HCT116 (cell line): ENCODE measurements at regions not wholly inside any gene's neighbourhood (a gene's known extent, or its start where the extent isn't known, plus 50 kb on each side); places are given as distances from the start of the nearest gene placed in this dataset.

ENCODE experiments used
- ATAC-seq: fragments of 200-7000 bp; cut with Tn5 transposase; 2 replicates; pipeline ENCODE4 v1.9.1; 2020; ENCODE audit warnings: mild to moderate bottlenecking, moderate library complexity
- BruUV-seq: library from RNA; stranded (reverse); fragments of 400-500 nt; replicated peaks from 2 replicates; lab custom pipeline; 2021; lab: Mats Ljungman, UMichigan
- CTCF ChIA-PET: fragments of 300-600 bp; sonication (Branson Sonifier 250); formaldehyde crosslinking; loops from one replicate; lab custom pipeline; 2021; ENCODE audit warnings: antibody characterized with exemption; lab: Charles Lee
- POLR2A ChIA-PET: fragments of 300-600, 350-600 bp; sonication (Branson Sonifier 250); formaldehyde crosslinking; loops from one replicate; lab custom pipeline; 2021; ENCODE audit warnings: antibody characterized with exemption; lab: Charles Lee
- RAD21 ChIA-PET, 2 experiments: fragments of 300-600 bp; sonication (Branson Sonifier 250); formaldehyde crosslinking; loops; one replicate each; lab custom pipeline; 2023; ENCODE audit warnings: low total read pairs in 2 of 2; ENCODE audit not compliant: uncharacterized antibody in 2 of 2, unreplicated experiment in 2 of 2, low non-redundant PET in 1 of 2; lab: Charles Lee
- DNase-seq: peaks from one replicate; pipeline ENCODE4 v3.0.0-alpha.2; 2010; ENCODE audit warnings: low read depth, low spot score
- H2AFZ ChIP-seq: fragments of 200-600 bp; shearing (Covaris generic), sonication (generic); 2 replicates; pipeline ENCODE4 v1.6.1; 2017; ENCODE audit warnings: low read depth, mixed run types, mixed read lengths, antibody characterized with exemption, low read length; ENCODE audit not compliant: poor library complexity, severe bottlenecking
- H3K27ac ChIP-seq: 2 replicates; pipeline ENCODE4 v1.5.1; 2012; ENCODE audit warnings: low read depth, low read length
- H3K27me3 ChIP-seq: fragments of 200-600 bp; sonication (generic); 2 replicates; pipeline ENCODE4 v1.6.1; 2016; ENCODE audit warnings: mixed run types, low read length, mixed read lengths; ENCODE audit not compliant: insufficient read depth
- H3K36me3 ChIP-seq, 2 experiments: fragments of 200-500 bp in 1 of 2; fragments of 200-600 bp in 1 of 2; sonication (Bioruptor generic) in 1 of 2; sonication (generic) in 1 of 2; 2 replicates each; pipeline versions ENCODE4 v1.5.1 to v1.6.1; 2014 to 2016; ENCODE audit warnings: low read length in 2 of 2, inconsistent platforms in 1 of 2, mixed read lengths in 1 of 2, mixed run types in 1 of 2; ENCODE audit not compliant: insufficient read depth in 2 of 2, control insufficient read depth in 1 of 2
- H3K4me1 ChIP-seq, 2 experiments: fragments of 200-600 bp in 1 of 2; sonication (generic) in 1 of 2; 2 replicates each; pipeline versions ENCODE4 v1.5.1 to v1.6.1; 2012 to 2017; ENCODE audit warnings: low read length in 2 of 2, inconsistent platforms in 1 of 2, mild to moderate bottlenecking in 1 of 2, mixed read lengths in 1 of 2, mixed run types in 1 of 2, moderate library complexity in 1 of 2; ENCODE audit not compliant: insufficient read depth in 2 of 2, control insufficient read depth in 1 of 2
- H3K4me2 ChIP-seq: fragments of 200-600 bp; sonication (generic); 2 replicates; pipeline ENCODE4 v1.6.1; 2017; ENCODE audit warnings: mixed run types, low read length, mixed read lengths
- H3K4me3 ChIP-seq, 2 experiments: fragments of 200-600 bp in 1 of 2; sonication (generic) in 1 of 2; replicated peaks in 1 of 2; 2 replicates each; pipeline ENCODE4 v1.5.1; 2011 to 2016; ENCODE audit warnings: low read length in 2 of 2, control low read depth in 1 of 2, low read depth in 1 of 2, mild to moderate bottlenecking in 1 of 2, mixed read lengths in 1 of 2, mixed run types in 1 of 2
- H3K79me2 ChIP-seq: fragments of 200-600 bp; sonication (generic); 2 replicates; pipeline ENCODE4 v1.6.1; 2017; ENCODE audit warnings: mild to moderate bottlenecking, mixed run types, low read length, moderate library complexity, mixed read lengths; ENCODE audit not compliant: insufficient read depth
- H3K9ac ChIP-seq: fragments of 200-600 bp; sonication (generic); 2 replicates; pipeline ENCODE4 v1.6.1; 2016; ENCODE audit warnings: low read length, mixed read lengths
- H3K9me2 ChIP-seq: fragments of 200-600 bp; sonication (generic), shearing (Covaris generic); 2 replicates; pipeline ENCODE4 v1.6.1; 2017; ENCODE audit warnings: mixed run types, mild to moderate bottlenecking, moderate library complexity; ENCODE audit not compliant: insufficient read depth
- H3K9me3 ChIP-seq, 2 experiments: fragments of 200-500 bp in 1 of 2; fragments of 200-600 bp in 1 of 2; sonication (Bioruptor generic) in 1 of 2; sonication (generic) in 1 of 2; 2 replicates each; pipeline ENCODE4 v1.6.1; 2014 to 2017; ENCODE audit warnings: low read length in 2 of 2, mixed read lengths in 2 of 2, inconsistent platforms in 1 of 2, low read depth in 1 of 2, mild to moderate bottlenecking in 1 of 2, mixed run types in 1 of 2, moderate library complexity in 1 of 2; ENCODE audit not compliant: control insufficient read depth in 1 of 2, insufficient read depth in 1 of 2
- H4K20me1 ChIP-seq: fragments of 200-600 bp; sonication (generic), shearing (Covaris generic); 2 replicates; pipeline ENCODE4 v1.6.1; 2017; ENCODE audit warnings: mixed run types, mild to moderate bottlenecking, moderate library complexity; ENCODE audit not compliant: insufficient read depth
- CEBPB ChIP-seq: IDR thresholded peaks from 2 replicates; pipeline ENCODE4 v1.6.1; 2012; ENCODE audit warnings: low read depth
- CTCF ChIP-seq, 3 experiments: fragments of 200-600 bp in 1 of 3; sonication (generic) in 1 of 3; IDR thresholded peaks in 2 of 3; conservative IDR thresholded peaks in 1 of 3; 2 replicates each; pipeline ENCODE4 v1.5.1; 2012 to 2017; ENCODE audit warnings: low read depth in 2 of 3, low read length in 2 of 3, antibody characterized with exemption in 1 of 3, borderline replicate concordance in 1 of 3, control low read depth in 1 of 3, mild to moderate bottlenecking in 1 of 3, mixed read lengths in 1 of 3, mixed run types in 1 of 3, moderate library complexity in 1 of 3; ENCODE audit not compliant: insufficient read depth in 1 of 3
- ELF1 ChIP-seq: IDR thresholded peaks from 2 replicates; pipeline ENCODE4 v1.6.1; 2012; ENCODE audit warnings: low read depth, borderline replicate concordance
- EZH2 ChIP-seq: fragments of 200-600 bp; sonication (generic); IDR thresholded peaks from 2 replicates; pipeline ENCODE4 v1.6.1; 2017; ENCODE audit warnings: antibody characterized with exemption, mixed run types
- EZH2phosphoT487 ChIP-seq: fragments of 200-600 bp; IDR thresholded peaks from 2 replicates; pipeline ENCODE4 v1.6.1; 2018; ENCODE audit warnings: antibody characterized with exemption, borderline replicate concordance
- FOSL1 ChIP-seq: IDR thresholded peaks from 2 replicates; pipeline ENCODE4 v1.6.1; 2012; ENCODE audit warnings: low read depth
- JUND ChIP-seq: IDR thresholded peaks from 2 replicates; pipeline ENCODE4 v1.6.1; 2012
- MAX ChIP-seq: IDR thresholded peaks from 2 replicates; pipeline ENCODE4 v1.6.1; 2012
- POLR2A ChIP-seq: IDR thresholded peaks from 2 replicates; pipeline ENCODE4 v1.7.0; 2011; ENCODE audit warnings: borderline replicate concordance; ENCODE audit not compliant: insufficient read depth, insufficient read length; ENCODE audit errors: extremely low read depth
- REST ChIP-seq: IDR thresholded peaks from 2 replicates; pipeline ENCODE4 v1.6.1; 2012; ENCODE audit warnings: low read depth
- SIN3A ChIP-seq: IDR thresholded peaks from 2 replicates; pipeline ENCODE4 v1.6.1; 2012; ENCODE audit warnings: low read depth
- YY1 ChIP-seq: IDR thresholded peaks from 2 replicates; pipeline ENCODE4 v1.6.1; 2011; ENCODE audit warnings: low read length, low read depth, moderate library complexity, mild to moderate bottlenecking; ENCODE audit not compliant: insufficient replicate concordance; ENCODE audit errors: extremely low read depth
- ZNF274 ChIP-seq: fragments of 200-500 bp; sonication (Bioruptor generic); IDR thresholded peaks from 2 replicates; pipeline ENCODE4 v1.6.1; 2014; ENCODE audit warnings: mild to moderate bottlenecking, low read depth, low read length, inconsistent platforms
- intact Hi-C: fragments of 100-400 bp; cut with micrococcal nuclease; formaldehyde crosslinking; loops from 2 replicates; pipeline ENCODE4 v1.10.0; 2022

GRCh38 chr10:54993148-54993547 lies 192.1 kb upstream of the PCDH15 start:
- TF ChIP-seq SIN3A (no peak), CEBPB (no peak), FOSL1 (no peak), EZH2phosphoT487 (no peak), REST (no peak)
- Histone ChIP-seq H3K4me2 (no peak overlapping the region), H3K79me2 (no peaks in the 10 kb centered on the region), H4K20me1 (no peaks in the 10 kb centered on the region), H2AFZ (no peak overlapping the region), H3K9me3 (peaks cover 6 to 21% of the 10 kb centered on the region in 2 experiments; a peak in 2 of 4 replicates), H3K4me1 (no peaks in the 10 kb centered on the region), H3K4me3 (no peak overlapping the region), H3K27ac (no peak overlapping the region), H3K9me2 (no peaks in the 10 kb centered on the region), H3K27me3 (no peaks in the 10 kb centered on the region), H3K9ac (no peak overlapping the region), H3K36me3 (no peaks in the 10 kb centered on the region)
- ChIA-PET POLR2A (no interaction called here), CTCF (no interaction called here), RAD21 (no interaction called here)
- no TSS peak for BruUV-seq
- intact Hi-C loops = no loop called here
- DNase-seq (no peak), ATAC-seq (no peak)

- Histone ChIP-seq H3K4me2 (no peak overlapping the region), H4K20me1 (no peaks in the 10 kb centered on the region), H3K9me3 (peaks cover 0 to 10% of the 10 kb centered on the region in 2 experiments; a peak in 2 of 4 replicates), H2AFZ (no peak overlapping the region), H3K27me3 (no peaks in the 10 kb centered on the region), H3K27ac (no peak overlapping the region), H3K4me3 (no peak overlapping the region), H3K36me3 (no peaks in the 10 kb centered on the region), H3K79me2 (no peaks in the 10 kb centered on the region), H3K9me2 (no peaks in the 10 kb centered on the region), H3K9ac (no peak overlapping the region), H3K4me1 (no peaks in the 10 kb centered on the region)
- BruUV-seq = no TSS peak
- RAD21 ChIA-PET = no interaction called here
- DNase-seq (no peak), ATAC-seq (no peak)
- intact Hi-C loops = no loop called here
- POLR2A ChIA-PET = no interaction called here
- CTCF ChIA-PET = no interaction called here
- TF ChIP-seq MAX (no peak), EZH2phosphoT487 (no peak), POLR2A (no peak), YY1 (no peak), JUND (no peak), EZH2 (no peak), ZNF274 (no peak), ELF1 (no peak), CTCF (IDR thresholded peaks at IDR 0.05 in 2 of 3, conservative IDR thresholded peaks at IDR 0.05 in 1 of 3; ENCODE audit: borderline replicate concordance in 1 of 3, insufficient read depth in 1 of 3, low read depth in 2 of 3, low read length in 2 of 3) (no peak; a peak in 1 of 6 replicates), FOSL1 (no peak)
Observed at GRCh38 chr10:54985732-54986131, 184.7 kb upstream of the PCDH15 start.
